Right renal pelvis (tissue), 4 donors: ENCODE measurements at regions not wholly inside any gene's neighbourhood (a gene's known extent, or its start where the extent isn't known, plus 50 kb on each side); places are given as distances from the start of the nearest gene placed in this dataset.

Source experiments
- DNase-seq, 4 donors: peaks; one replicate each; pipeline ENCODE4 v3.0.0-alpha.2; 2013; ENCODE audit warnings: low read depth in 4 of 4, low spot score in 3 of 4, missing footprints in 1 of 4

DNA sequence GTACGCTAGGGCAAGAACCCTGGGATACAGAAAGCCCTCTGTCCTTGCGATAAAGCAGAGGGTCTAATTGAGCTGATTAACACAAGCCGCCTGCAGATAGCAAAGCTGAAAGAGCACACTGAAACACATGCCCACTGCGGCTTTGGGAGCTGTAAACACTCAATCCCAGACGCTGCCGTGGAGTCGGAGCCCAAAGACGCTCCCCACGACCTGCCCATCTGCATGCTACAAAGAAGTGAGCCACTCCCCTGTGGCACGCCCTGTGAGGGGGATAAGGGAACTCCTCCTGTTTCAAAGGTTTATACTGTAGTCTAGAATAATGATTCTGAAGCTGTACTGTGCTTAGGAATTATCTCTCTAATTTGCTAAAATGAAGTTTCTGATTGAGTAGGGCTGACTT lies 985.6 kb upstream of the GHITM start:
- DNase-seq = no peak

DNA sequence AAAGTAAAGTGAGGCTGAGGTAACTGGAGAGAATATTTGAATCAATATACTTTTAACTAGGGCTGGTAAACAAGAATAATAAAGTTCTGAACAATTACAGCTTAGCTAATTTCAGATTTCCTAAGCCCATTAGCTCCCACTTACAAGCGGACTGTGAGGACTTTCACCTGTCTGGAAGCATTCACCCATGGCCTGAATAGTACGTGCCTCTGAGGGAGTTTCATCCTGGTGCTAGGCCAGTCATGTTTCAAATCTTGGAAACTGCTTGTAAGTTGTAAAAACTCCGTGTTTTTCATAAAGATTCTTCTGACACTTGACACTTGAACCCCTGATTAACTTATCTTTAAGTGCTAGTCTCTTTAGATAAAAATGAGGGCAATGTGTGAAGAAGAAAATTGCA lies 975.2 kb upstream of the GHITM start:
- peak in 1 of 4 donors; percentile 12 for DNase-seq

DNA sequence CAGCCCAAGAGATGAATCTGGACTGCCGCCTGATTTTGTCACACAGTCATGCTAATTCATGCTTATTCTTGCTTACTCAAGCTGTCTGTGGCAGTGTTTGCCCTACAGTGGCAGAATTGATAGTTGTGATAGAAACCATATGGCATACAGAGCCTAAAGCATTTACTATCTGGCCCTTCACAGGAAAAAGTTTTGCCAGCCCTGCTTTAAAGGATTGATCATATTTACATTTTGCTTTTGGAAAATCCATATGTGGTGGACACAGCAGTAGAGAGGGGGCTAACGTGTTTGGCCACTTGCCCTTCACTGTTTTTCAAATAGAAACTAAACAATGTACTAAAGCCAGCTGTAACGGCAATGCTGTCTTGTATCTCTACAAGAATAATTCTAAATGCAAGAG lies 974.0 kb upstream of the GHITM start:
- DNase-seq = no peak

DNA sequence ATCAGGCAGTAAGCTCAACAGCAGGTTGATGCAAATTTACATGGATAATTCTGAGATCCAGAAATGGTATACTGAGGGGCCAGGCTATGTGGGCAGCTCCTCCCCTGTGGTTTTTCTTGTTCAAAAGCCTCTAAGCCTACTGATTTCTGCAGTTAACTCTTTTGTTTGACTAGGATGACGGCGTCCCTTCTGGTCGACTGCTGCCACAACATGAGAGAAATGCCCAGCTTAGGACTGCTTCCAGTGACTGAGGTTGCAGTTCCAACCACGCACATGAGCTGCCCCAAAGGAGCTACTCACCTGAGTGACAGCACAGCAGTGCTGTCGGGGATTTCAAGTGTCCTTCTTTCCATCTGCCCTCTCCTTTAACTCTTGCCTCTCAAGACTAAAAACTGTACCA lies 973.0 kb upstream of the GHITM start:
- no peak for DNase-seq

DNA sequence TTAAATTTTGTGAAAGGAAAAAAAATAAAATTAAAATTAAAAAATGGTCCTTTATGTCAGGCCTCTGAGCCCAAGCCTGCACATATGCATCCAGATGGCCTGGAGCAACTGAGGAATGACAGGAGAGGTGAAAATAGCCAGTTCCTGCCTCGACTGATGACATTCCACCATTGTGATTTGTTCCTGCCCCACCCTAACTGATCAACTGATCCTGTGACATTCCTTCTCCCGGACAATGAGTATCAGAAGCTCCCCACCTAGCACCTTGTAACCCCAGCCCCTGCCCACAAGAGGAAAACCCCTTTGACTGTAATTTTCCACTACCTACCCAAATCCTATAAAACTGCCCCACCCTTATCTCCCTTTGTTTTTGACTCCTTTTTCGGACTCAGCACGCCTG lies 972.2 kb upstream of the GHITM start:
- no peak for DNase-seq

DNA sequence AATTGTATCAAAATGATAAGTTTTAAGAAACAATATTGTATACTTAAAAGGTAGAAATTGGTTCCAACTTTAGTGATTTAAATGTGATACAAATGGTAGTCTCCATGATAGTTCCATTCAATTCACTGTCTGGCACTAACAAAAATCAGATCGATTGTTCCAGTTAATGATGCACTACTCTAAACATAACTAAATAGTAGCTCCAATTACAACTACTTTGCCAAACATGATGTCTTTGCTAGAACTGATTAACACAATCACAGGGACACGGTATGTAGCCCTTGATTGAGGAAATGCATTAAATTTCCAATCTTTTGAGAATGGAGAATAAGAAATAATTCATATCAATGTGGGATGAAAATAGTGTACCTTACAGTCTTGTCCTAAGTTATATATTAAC lies 962.4 kb upstream of the GHITM start:
- DNase-seq = no peak

DNA sequence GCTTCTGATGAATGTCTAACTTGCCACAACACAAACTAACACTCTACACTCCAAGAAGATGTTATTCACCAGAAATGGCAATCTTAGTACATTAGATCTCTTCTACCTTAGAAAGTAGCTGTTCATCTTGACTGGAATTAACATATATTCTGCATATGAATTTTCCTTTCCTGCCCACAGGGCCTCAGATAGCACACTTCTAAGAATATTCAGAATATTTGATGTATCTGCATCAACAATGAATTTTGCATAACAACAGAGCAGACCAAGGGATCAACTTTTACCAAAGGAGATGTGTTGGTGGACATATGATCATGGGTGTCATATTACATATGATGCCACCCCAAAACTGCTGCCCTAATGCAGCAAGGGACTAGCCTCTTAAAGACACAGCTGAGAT lies 960.8 kb upstream of the GHITM start:
- no peak for DNase-seq

DNA sequence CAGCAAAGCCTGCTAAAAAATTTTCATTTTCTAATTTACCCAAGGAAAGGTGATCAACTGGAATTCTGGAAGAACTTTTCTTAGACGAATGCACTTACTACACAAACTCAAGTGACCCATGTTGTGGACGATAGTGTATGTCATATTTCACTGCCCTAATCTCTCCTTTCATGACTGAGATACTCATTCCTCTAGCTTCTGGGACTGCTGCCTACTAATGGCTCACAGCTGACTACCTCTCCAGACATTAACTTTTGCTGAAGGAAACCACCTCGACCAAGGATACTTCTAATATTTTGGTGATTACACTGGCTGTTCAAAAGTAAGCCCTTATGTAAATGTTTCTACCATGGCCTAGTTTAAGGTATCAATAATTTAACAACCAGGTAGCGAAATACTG lies 959.9 kb upstream of the GHITM start:
- no peak for DNase-seq

DNA sequence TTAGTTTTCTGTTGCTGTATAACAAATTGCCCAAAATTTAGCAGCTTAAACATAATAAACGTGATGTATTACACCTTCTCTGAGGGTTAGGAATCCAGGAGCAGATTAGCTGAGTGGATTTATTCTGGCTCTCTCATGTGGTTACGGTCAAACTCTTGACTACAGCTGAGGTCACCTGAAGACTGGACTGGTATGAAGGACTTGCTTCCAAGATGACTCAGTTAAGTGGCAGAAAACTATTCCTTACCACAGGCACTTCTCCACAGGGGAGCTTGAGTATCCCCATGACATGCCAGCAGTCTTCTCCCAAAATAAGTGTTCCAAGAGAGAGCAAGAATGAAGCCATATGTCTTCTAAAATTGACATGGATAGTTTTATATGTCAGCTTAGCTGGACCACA lies 957.2 kb upstream of the GHITM start:
- no peak for DNase-seq

DNA sequence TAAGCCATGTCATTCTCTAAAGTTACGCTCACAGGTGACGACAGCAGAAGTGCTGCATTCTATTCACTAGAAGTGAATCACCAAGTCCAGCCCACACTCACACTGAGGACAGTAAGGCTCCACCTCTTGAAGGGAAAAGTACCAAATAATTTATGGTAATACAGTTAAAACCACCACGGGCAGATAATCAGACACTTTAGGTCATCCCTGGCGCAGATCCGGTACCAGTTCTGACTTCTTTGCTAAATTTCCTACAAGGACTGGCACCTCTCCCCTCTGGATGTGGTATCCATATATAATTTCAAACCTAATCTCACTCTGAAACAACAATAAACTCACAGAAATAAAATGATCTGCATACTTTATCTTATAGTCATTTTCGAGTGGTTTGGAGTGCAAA lies 954.7 kb upstream of the GHITM start:
- DNase-seq = no peak

DNA sequence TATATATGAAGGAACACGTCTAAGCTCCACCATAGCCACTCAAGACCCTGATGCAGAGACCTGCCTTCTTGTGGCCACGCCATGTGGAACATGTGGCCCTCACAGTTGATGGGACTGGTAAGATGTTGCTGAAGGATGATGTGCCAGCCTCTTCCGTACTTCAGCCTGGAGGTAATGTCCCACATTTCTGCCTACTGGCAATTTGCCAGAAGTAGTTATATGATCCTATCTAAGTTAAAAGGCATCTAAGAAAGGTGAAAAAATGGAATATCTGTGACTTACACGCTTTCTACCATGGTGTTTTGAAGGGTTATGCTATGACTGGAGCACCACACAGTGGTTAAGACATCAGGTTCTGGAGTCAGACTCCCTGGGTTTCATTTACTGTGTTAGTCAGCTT lies 948.7 kb upstream of the GHITM start:
- DNase-seq = no peak

DNA sequence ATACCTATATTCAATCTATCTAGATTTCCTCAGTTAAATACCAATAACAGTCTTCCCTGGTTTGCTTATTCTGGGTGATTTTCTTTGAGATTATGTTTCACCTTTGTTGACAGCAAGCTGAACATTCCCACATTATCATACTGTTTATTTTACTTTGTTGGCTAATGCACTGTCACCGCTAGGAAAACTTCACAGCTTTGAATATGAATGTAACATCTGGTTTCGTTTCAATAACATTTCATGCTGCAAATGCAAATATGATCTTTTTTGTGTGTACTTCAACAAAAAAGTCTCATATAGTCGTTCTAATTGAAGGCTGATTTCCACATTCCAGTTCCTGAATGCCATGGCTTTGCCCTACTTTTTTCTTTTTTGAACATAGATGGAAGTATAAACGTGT lies 946.3 kb upstream of the GHITM start:
- DNase-seq = no peak

DNA sequence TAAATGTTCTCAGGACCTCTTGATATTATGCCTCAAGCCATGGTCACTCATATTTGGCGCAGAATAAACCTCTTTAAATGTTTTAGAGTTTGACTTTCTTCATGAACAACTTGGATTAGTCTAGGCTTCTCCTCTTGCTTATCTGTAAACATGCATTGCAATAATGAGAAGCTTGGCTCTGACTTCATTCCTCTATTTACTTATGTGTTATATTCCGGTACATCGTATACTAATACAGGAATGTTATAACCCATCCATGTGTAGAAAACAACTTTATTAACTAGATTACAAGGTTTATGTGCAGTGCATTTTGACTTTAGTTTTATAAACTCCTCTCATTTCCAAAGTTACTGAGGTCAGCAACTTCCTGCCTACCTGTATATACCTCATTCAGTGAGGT lies 944.3 kb upstream of the GHITM start:
- no peak for DNase-seq

DNA sequence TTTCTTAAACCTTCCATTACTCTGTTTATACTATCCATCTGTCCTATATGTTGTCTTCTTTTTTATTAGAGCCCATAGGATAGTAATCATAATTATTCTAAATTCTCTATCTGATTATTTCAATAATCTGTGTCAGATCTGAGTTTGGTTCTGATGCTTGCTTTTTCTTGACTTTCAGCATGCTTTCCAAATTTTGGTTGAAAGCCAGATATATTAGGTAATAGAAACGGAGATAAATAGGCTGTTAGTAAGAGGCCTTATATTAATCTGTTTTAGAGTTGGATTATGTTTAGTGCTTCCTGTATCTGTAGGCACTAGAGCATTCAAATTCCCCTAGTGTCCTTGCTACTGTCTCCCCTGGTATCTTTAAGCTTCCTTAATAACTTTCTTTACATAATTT lies 939.9 kb upstream of the GHITM start:
- DNase-seq = no peak

DNA sequence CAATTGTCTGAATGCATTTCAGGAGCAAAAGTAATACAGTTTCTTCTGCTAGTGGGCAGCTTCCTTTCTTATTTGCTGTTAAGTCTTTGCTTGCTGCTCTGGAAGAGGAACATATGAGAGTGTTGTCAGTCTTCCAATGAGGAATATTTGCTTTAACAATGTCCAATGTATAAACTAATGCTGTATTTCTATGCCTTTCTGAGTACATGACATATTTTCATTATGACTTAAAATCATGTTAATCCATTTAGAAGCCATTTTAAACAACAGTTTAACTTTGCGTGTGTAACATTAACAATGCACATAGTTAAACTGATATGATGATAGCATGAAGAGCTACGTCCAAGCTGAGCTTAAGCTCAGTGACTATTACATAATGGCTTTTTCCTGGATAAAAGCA lies 933.4 kb upstream of the GHITM start:
- DNase-seq = no peak

DNA sequence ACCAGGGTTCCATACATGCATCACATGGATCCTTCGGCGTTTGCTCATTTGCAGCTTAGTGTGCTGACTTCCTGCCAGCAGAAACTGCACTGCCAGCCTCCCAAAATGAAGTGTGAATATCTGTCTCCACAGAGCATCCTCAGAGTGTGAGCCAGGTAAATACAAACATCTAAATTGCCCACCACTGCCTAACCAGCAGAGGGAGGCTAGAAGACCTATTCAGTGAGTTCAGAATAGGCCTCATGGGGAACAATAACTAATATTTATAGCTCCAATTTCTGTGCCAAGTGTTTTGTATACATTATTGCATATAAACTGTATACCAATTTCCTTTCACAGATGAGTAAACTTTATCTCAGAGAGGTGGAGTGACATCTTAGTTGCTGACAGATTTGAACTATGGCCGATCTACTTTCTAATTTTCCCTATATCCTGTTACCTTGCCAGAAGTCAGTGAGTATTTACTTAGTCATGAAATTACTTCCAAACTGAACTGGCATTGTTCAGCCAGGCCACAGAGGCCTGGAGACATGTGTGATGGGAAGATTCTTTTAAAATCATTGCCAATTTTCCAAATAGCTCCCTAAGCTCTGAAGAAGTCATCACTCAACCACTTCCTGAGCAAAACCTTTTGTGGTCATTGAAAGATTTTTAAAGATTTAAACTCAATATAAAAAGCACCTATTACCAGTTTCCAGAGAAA lies 926.5 kb upstream of the GHITM start:
- DNase-seq = no peak

DNA sequence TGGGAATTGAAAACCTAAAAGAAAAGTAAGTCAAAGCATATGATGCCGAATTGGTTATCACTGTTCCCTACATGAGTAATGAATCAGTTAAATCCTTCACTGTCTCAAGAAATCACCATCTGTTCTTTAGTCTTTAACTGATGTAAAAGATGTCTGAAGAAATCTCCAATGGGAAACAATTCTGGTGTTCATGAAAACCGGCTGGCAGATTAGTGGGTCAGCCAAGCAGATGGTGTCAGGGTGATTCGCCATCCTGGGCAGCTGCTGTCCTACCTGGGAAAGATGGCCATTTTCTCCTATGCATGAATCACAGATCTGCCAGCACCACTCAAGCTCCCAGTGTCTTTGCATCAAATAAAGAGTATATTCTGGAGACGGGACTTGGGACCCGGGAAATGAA lies 925.2 kb upstream of the GHITM start:
- DNase-seq = no peak

DNA sequence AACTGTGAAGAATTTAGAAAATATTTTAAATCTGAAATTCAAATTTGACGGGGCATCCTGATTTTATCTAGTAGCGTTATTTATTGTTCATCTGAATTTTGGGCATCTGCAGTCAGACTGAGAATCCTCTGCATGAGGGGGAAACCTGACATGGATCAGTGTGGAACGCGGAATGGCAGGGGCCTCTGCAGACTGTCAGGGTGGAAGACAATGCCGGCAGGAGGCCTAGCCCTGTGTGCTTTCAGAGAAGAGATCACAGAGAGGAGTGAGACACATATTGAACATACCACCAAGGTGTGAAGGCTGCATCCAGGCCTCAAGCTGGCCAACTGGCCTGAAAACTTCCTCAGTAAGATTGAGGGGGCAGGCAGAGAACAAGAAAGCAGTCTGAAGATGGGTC lies 921.1 kb upstream of the GHITM start:
- no peak for DNase-seq

DNA sequence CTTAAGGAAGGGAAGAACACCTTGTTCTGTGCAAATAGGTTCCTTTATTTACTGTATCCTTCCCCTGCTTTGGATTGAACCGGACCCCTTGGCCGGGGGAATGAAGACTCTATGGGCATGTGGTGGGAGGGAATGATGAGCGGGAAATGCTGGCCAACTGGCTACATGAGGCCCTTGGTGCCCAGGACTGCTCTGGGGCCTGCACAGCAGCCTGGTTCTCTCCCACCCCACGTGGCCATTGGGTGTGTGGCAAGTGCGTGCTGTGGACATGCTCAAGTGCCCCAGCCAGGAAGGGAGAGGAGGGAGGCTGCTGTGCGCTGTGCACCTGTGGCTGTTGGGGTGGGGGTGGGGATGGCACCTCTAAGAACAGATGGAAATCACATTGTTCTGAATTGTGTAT lies 917.0 kb upstream of the GHITM start:
- no peak for DNase-seq

DNA sequence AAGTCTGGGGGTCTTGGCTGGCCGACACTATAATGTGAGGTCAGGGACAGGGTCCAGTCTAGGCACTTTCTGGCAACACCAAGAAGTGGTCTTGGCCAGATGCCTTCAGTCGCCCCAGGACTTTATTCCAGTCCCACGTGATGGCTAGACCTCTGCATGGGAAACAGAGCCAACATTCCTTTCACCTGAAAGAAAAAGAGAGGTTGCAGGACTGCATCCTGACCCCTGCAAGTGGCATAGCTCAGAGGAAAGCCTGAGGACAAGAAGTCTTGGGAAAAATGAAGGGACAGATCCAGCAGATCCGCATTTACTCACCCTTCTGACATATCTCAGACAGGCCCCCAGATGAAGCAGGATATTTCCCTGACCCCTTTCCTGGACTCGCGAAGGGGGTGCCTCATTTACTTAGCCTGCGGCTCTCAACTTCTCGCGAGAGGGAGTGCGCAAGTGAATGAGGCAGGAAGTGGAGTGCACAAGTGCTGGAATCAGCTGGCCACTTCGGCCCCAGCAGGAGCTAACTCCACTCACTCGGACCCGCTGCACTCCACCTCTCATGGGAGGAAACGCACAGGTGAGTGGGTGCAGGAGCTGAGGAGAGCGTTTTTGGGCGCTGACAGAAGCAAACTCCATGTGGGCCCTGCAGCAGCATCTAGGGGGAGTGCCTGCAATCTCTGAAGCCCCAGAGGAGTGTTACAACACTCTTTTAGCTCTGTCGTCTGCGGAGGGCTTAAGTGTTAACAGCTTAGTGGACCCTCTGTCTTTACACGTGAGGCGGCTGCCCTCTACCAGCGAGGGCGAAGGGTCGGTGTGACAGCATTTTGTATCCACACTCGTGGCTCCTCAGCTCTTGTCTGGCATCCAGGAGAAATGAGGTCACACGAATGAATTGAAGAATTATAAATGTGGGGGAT lies 916.2 kb upstream of the GHITM start:
- DNase-seq = no peak

DNA sequence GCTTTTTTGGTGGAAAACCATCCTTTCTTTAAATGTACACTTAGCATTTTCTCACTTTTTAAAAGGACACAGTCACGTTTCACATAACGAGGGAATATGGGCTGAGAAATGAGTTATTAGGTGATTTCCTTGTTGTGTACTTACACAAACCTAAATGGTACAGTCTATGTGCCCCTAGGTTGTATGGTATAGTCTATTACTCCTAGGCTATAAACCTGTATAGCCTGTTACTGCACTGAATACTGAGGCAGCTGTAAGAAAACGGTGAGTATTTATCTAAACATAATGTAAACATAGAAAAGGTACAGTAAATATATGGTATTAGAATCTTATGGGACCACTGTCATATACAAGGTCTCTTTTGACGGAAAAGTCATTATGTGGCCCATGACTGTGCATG lies 913.5 kb upstream of the GHITM start:
- no peak for DNase-seq

DNA sequence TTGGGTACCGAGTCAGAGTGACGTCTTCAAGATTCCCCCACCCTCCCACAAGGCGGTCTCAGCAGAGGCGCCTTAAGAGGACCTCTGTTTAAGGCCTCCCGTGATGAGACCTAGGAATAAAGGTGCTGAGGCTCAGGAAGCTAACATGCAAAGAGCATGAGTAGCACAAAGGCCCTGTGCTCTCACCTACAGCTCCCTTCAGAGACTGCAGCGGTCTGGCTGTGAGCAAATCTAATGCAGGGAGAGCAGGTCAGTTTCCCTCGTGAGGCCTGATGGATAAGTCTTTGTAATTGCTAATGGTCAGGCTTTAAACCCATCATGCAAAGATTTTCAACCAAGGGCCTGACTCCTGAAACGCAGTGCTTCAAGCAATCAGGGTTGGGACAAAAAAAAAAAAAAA lies 909.3 kb upstream of the GHITM start:
- no peak for DNase-seq
